OCI-LY3 (cell line): ENCODE measurements at regions not wholly inside any gene's neighbourhood (a gene's known extent, or its start where the extent isn't known, plus 50 kb on each side); places are given as distances from the start of the nearest gene placed in this dataset.

Experiments
- CTCF ChIP-seq: fragments of 200-600, 300-600 bp; sonication (generic); IDR thresholded peaks from 2 replicates; pipeline ENCODE4 v1.5.1; 2014; ENCODE audit warnings: antibody characterized with exemption, low read length, low read depth
- EZH2phosphoT487 ChIP-seq: fragments of 200-600 bp; shearing (Covaris generic); IDR thresholded peaks from 2 replicates; pipeline ENCODE4 v1.6.1; 2018; ENCODE audit warnings: antibody characterized with exemption, mixed run types, low read depth

DNA sequence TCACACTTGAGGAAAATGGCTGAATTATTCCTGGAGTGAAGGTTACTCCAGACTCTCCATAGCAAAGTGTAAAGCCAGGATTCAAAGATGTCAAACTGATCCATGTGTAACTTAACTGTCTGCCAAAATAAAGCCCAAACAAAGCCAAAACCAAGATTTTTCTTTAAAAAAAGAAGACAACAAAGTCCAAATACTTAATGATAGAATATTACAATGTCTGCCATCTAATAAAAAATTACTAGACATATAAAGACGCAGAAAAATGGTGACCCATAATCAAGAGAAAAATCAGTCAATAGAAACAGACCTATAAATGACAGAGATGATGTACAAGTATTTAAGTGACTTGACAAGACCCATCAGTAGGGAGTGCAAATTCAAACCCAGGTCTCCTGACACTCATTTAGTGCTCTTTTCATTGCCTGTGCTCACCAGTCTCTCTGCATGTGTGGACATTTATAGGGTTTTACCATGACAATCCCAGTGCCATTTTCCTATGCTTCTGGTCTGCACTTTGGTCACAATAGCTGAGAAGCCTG, 85.1 kb upstream of the HES1 start:
- no peak for TF ChIP-seq CTCF
- no peak for TF ChIP-seq EZH2phosphoT487
